H9 (cell line): ENCODE measurements at regions not wholly inside any gene's neighbourhood (a gene's known extent, or its start where the extent isn't known, plus 50 kb on each side); places are given as distances from the start of the nearest gene placed in this dataset.

Experiments used
- DNase-seq: peaks from one replicate; pipeline ENCODE4 v3.0.0-alpha.2; 2017
- H2AFZ ChIP-seq: one replicate; pipeline ENCODE4 v1.6.1; 2013; ENCODE audit warnings: mild to moderate bottlenecking, low read length, control low read depth, moderate library complexity
- H2AK5ac ChIP-seq: 2 replicates; pipeline ENCODE4 v1.6.1; 2013; ENCODE audit warnings: low read length, control low read depth, mixed read lengths; ENCODE audit not compliant: insufficient read length
- H2BK120ac ChIP-seq: one replicate; pipeline ENCODE4 v1.6.1; 2013; ENCODE audit warnings: low read depth, mild to moderate bottlenecking, low read length, control low read depth, inconsistent platforms; ENCODE audit not compliant: poor library complexity, severe bottlenecking
- H2BK12ac ChIP-seq: 2 replicates; pipeline ENCODE4 v1.6.1; 2013; ENCODE audit warnings: low read length, control low read depth, mixed read lengths, low read depth; ENCODE audit not compliant: insufficient read length
- H2BK15ac ChIP-seq: 2 replicates; pipeline ENCODE4 v1.6.1; 2013; ENCODE audit warnings: low read depth, low read length, control low read depth
- H2BK20ac ChIP-seq: one replicate; pipeline ENCODE4 v1.6.1; 2013; ENCODE audit warnings: low read depth, mild to moderate bottlenecking, low read length, control low read depth, inconsistent platforms; ENCODE audit not compliant: poor library complexity, severe bottlenecking
- H2BK5ac ChIP-seq: 2 replicates; pipeline ENCODE4 v1.6.1; 2013; ENCODE audit warnings: low read length, control low read depth, mixed read lengths; ENCODE audit not compliant: insufficient read length
- H3K14ac ChIP-seq: 2 replicates; pipeline ENCODE4 v1.6.1; 2013; ENCODE audit warnings: low read length, control low read depth; ENCODE audit not compliant: insufficient read depth
- H3K18ac ChIP-seq: 2 replicates; pipeline ENCODE4 v1.6.1; 2013; ENCODE audit warnings: low read depth, mild to moderate bottlenecking, mixed read lengths, low read length, control low read depth; ENCODE audit not compliant: insufficient read length
- H3K23ac ChIP-seq: 2 replicates; pipeline ENCODE4 v1.6.1; 2013; ENCODE audit warnings: low read length, control low read depth, mixed read lengths, low read depth; ENCODE audit not compliant: insufficient read length
- H3K23me2 ChIP-seq: 2 replicates; pipeline ENCODE4 v1.6.1; 2013; ENCODE audit warnings: low read depth, mild to moderate bottlenecking, mixed read lengths, low read length, control low read depth; ENCODE audit not compliant: insufficient read length, poor library complexity, severe bottlenecking
- H3K27ac ChIP-seq: 2 replicates; pipeline ENCODE4 v1.5.1; 2013; ENCODE audit warnings: low read length, control low read depth, mixed read lengths, low read depth; ENCODE audit not compliant: insufficient read length
- H3K27me3 ChIP-seq: 2 replicates; pipeline ENCODE4 v1.6.1; 2013; ENCODE audit warnings: low read length, control low read depth, inconsistent platforms; ENCODE audit not compliant: insufficient read depth
- H3K4ac ChIP-seq: 2 replicates; pipeline ENCODE4 v1.6.1; 2013; ENCODE audit warnings: low read depth, mild to moderate bottlenecking, control low read depth, inconsistent platforms, low read length, moderate library complexity
- H3K4me1 ChIP-seq: 2 replicates; pipeline ENCODE4 v1.6.1; 2013; ENCODE audit warnings: low read length, control low read depth, inconsistent platforms; ENCODE audit not compliant: insufficient read depth
- H3K4me2 ChIP-seq: 2 replicates; pipeline ENCODE4 v1.6.1; 2013; ENCODE audit warnings: low read length, control low read depth, mixed read lengths; ENCODE audit not compliant: insufficient read length, insufficient read depth
- H3K56ac ChIP-seq: 2 replicates; pipeline ENCODE4 v1.6.1; 2013; ENCODE audit warnings: low read depth, mild to moderate bottlenecking, mixed read lengths, low read length, control low read depth; ENCODE audit not compliant: insufficient read length
- H3K79me1 ChIP-seq: 2 replicates; pipeline ENCODE4 v1.6.1; 2013; ENCODE audit warnings: low read depth, mild to moderate bottlenecking, moderate library complexity, low read length, control low read depth, inconsistent platforms; ENCODE audit not compliant: insufficient read depth, poor library complexity, severe bottlenecking
- H3K79me2 ChIP-seq: 2 replicates; pipeline ENCODE4 v1.6.1; 2013; ENCODE audit warnings: low read length, control low read depth, inconsistent platforms; ENCODE audit not compliant: insufficient read depth
- H3K9ac ChIP-seq: 2 replicates; pipeline ENCODE4 v1.6.1; 2013; ENCODE audit warnings: low read length, control low read depth, mixed read lengths; ENCODE audit not compliant: insufficient read length; ENCODE audit errors: extremely low read depth
- H3K9me3 ChIP-seq: one replicate; pipeline ENCODE4 v1.6.1; 2013; ENCODE audit warnings: low read depth, low read length, inconsistent platforms; ENCODE audit not compliant: control insufficient read depth
- H3T11ph ChIP-seq: one replicate; pipeline ENCODE4 v1.6.1; 2013; ENCODE audit warnings: mild to moderate bottlenecking, low read length, control low read depth, inconsistent platforms
- H4K20me1 ChIP-seq: one replicate; pipeline ENCODE4 v1.6.1; 2013; ENCODE audit not compliant: control insufficient read depth, insufficient read length, insufficient read depth
- H4K5ac ChIP-seq: 2 replicates; pipeline ENCODE4 v1.6.1; 2013; ENCODE audit warnings: low read depth, mild to moderate bottlenecking, mixed read lengths, low read length, control low read depth; ENCODE audit not compliant: insufficient read length
- H4K8ac ChIP-seq: replicated peaks from 2 replicates; pipeline ENCODE4 v1.6.1; 2013; ENCODE audit warnings: low read length, control low read depth, mixed read lengths, low read depth; ENCODE audit not compliant: insufficient read length
- H4K91ac ChIP-seq: 2 replicates; pipeline ENCODE4 v1.6.1; 2013; ENCODE audit warnings: low read depth, mild to moderate bottlenecking, moderate library complexity, mixed read lengths, low read length, control low read depth; ENCODE audit not compliant: insufficient read length
- H3K27ac Mint-ChIP-seq, 3 experiments: 2 replicates in 2 of 3; 3 replicates in 1 of 3; pipeline ENCODE4 v1.8.0; 2020 to 2021; ENCODE audit warnings: mixed read lengths in 3 of 3, mild to moderate bottlenecking in 1 of 3, moderate library complexity in 1 of 3
- H3K27me3 Mint-ChIP-seq: 2 replicates; pipeline ENCODE4 v1.8.0; 2021; ENCODE audit warnings: low read depth, mild to moderate bottlenecking, moderate library complexity, mixed read lengths
- H3K36me3 Mint-ChIP-seq, 3 experiments: 2 replicates in 2 of 3; 3 replicates in 1 of 3; pipeline ENCODE4 v1.8.0; 2020 to 2021; ENCODE audit warnings: low read depth in 3 of 3, mixed read lengths in 3 of 3; ENCODE audit not compliant: insufficient read depth in 1 of 3
- H3K4me1 Mint-ChIP-seq, 2 experiments: 2 replicates each; pipeline ENCODE4 v1.8.0; 2020; ENCODE audit warnings: mixed read lengths in 2 of 2
- H3K4me3 Mint-ChIP-seq, 2 experiments: 2 replicates in 1 of 2; 3 replicates in 1 of 2; pipeline ENCODE4 v1.8.0; 2020 to 2021; ENCODE audit warnings: mild to moderate bottlenecking in 2 of 2, mixed read lengths in 2 of 2, moderate library complexity in 1 of 2
- H3K9me3 Mint-ChIP-seq, 2 experiments: 2 replicates in 1 of 2; 3 replicates in 1 of 2; pipeline ENCODE4 v1.8.0; 2020; ENCODE audit warnings: mild to moderate bottlenecking in 2 of 2, mixed read lengths in 2 of 2, moderate library complexity in 1 of 2
- CTCF ChIP-seq: fragments of 200-600 bp; sonication (generic); conservative IDR thresholded peaks from 3 replicates; pipeline ENCODE4 v1.8.0; 2021; ENCODE audit warnings: antibody characterized with exemption, mild to moderate bottlenecking
- WGBS: extraction: QIAGEN DNeasy Blood & Tissue Kit; methylation state at CpG from one replicate; pipeline ENCODE4 v1.1.7; 2013; ENCODE audit warnings: missing lambda C conversion rate, low lambda C conversion rate, mixed read lengths; ENCODE audit not compliant: insufficient read length; ENCODE audit errors: extremely low coverage; 5-methylcytosine and 5-hydroxymethylcytosine counted together

DNA sequence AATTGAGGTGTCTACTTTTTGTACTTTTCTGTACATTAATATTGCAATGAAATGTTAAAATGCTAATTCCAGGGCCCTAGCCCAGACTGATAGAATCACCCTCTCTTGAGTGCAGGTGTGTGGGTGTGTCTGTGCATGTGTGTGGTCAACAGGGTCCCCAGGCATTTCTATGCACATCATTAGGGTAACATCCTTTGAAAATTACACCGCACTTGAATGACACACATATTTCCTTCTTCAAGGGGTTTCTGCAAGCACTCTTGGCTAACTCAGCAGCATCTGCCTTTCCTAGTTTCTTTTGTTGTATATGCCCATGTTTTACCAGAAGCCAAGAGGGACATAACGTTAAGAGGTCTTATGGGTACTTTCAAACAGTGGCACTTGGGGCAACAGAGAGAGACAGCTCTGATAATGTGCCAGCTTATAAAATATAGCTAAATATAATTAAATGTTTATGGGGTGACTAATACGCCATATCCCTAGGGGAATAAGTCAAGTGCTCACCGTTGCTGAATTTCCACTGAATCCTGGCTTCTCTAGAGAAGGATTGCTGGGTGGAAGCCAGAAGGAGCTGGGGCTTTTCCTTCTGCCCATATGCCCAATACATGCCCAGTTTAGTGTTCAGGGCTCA lies 54.5 kb upstream of the LRIG1 start:
- peaks cover 9 to 25% (median 11%) of the 10 kb centered on the region in 3 experiments for H3K36me3 Mint-ChIP-seq

More for the DNA sequence above, 54.5 kb upstream of the LRIG1 start:
- H2BK120ac ChIP-seq, result no peak overlapping the region
- no peak for DNase-seq
- H2AFZ ChIP-seq, result no peak overlapping the region
- TF ChIP-seq CTCF, result no peak
- H3K23me2 ChIP-seq, result no peaks in the 10 kb centered on the region
- no peak overlapping the region for H2AK5ac ChIP-seq
- no peak overlapping the region for H3T11ph ChIP-seq
- peaks cover 3% of the 10 kb centered on the region; the same call in 1 of the 2 replicates for H3K4me1 ChIP-seq
- no peak overlapping the region for H2BK20ac ChIP-seq
- H3K27ac ChIP-seq, result no peak overlapping the region
- no peak overlapping the region for H3K56ac ChIP-seq
- H4K8ac ChIP-seq, result no peak overlapping the region
- no peak overlapping the region for H3K9ac ChIP-seq
- no peak overlapping the region for H2BK12ac ChIP-seq
- no peak overlapping the region for H3K23ac ChIP-seq
- no peak overlapping the region for H3K18ac ChIP-seq
- H3K27me3 ChIP-seq, result no peaks in the 10 kb centered on the region
- no CpG with 5 or more reads among the region's 4 CpGs for whole genome bisulfite sequencing
- H3K27ac Mint-ChIP-seq, result no peak overlapping the region
- no peak overlapping the region for H2BK5ac ChIP-seq
- no peak overlapping the region for H3K4ac ChIP-seq
- H3K9me3 Mint-ChIP-seq, result peaks cover 16 to 21% of the 10 kb centered on the region in 2 experiments
- no peak overlapping the region for H3K4me2 ChIP-seq
- H3K4me1 Mint-ChIP-seq, result peaks cover 30 to 35% of the 10 kb centered on the region in 2 experiments
- no peak overlapping the region for H3K4me3 Mint-ChIP-seq
- no peak overlapping the region for H3K14ac ChIP-seq
- peaks cover 3% of the 10 kb centered on the region for H3K27me3 Mint-ChIP-seq
- H4K91ac ChIP-seq, result no peak overlapping the region
- H2BK15ac ChIP-seq, result no peak overlapping the region
- H3K79me2 ChIP-seq, result no peaks in the 10 kb centered on the region
- H3K79me1 ChIP-seq, result no peaks in the 10 kb centered on the region
- H4K20me1 ChIP-seq, result no peaks in the 10 kb centered on the region
- H3K9me3 ChIP-seq, result no peaks in the 10 kb centered on the region
- H4K5ac ChIP-seq, result no peak overlapping the region
